ENCODE measurements at regions not wholly inside any gene's neighbourhood (a gene's known extent, or its start where the extent isn't known, plus 50 kb on each side); places are given as distances from the start of the nearest gene placed in this dataset.
"Not testable (repeated sequence)": the region's sequence is repeated elsewhere in the genome, so short reads cannot be mapped to it uniquely, and the experiment has no call there.

GRCh38 chr2:111489460-111489859 lies 368.7 kb downstream of the BCL2L11 start:
- TF ChIP-seq MAX (IDR thresholded peaks at IDR 0.05; ENCODE audit: low read depth, low read length); POLR2A (IDR thresholded peaks at IDR 0.05; ENCODE audit: extremely low read depth, insufficient read length); MYC (IDR thresholded peaks at IDR 0.05; ENCODE audit: low read depth, low read length): not testable (repeated sequence)
- TF ChIP-seq, protein P1, sequence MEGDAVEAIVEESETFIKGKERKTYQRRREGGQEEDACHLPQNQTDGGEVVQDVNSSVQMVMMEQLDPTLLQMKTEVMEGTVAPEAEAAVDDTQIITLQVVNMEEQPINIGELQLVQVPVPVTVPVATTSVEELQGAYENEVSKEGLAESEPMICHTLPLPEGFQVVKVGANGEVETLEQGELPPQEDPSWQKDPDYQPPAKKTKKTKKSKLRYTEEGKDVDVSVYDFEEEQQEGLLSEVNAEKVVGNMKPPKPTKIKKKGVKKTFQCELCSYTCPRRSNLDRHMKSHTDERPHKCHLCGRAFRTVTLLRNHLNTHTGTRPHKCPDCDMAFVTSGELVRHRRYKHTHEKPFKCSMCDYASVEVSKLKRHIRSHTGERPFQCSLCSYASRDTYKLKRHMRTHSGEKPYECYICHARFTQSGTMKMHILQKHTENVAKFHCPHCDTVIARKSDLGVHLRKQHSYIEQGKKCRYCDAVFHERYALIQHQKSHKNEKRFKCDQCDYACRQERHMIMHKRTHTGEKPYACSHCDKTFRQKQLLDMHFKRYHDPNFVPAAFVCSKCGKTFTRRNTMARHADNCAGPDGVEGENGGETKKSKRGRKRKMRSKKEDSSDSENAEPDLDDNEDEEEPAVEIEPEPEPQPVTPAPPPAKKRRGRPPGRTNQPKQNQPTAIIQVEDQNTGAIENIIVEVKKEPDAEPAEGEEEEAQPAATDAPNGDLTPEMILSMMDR (IDR thresholded peaks at IDR 0.05; ENCODE audit: low read depth, low read length) = not testable (repeated sequence)
